Ovary (tissue), 3 donors: ENCODE measurements at regions not wholly inside any gene's neighbourhood (a gene's known extent, or its start where the extent isn't known, plus 50 kb on each side); places are given as distances from the start of the nearest gene placed in this dataset.

Source experiments
- CTCF ChIP-seq, 3 donors: fragments of 450-650 bp in 2 of 3; fragments of 200-600 bp in 1 of 3; IDR thresholded peaks; one replicate each; pipeline versions ENCODE4 v1.5.1 to v1.8.0; 2016 to 2022; ENCODE audit warnings: antibody characterized with exemption in 3 of 3, mild to moderate bottlenecking in 1 of 3
- POLR2A ChIP-seq: fragments of 450-650 bp; IDR thresholded peaks from one replicate; pipeline ENCODE4 v1.6.1; 2017; ENCODE audit warnings: antibody characterized with exemption, mild to moderate bottlenecking, moderate library complexity
- donor health status: DM: no; HTN: no; CAD: no.

GRCh38 chr2:71791061-71791450 lies 337.7 kb downstream of the DYSF start:
- TF ChIP-seq CTCF (IDR thresholded peaks at IDR 0.05) (no peak), POLR2A (no peak)
